BJ (cell line): ENCODE measurements at regions not wholly inside any gene's neighbourhood (a gene's known extent, or its start where the extent isn't known, plus 50 kb on each side); places are given as distances from the start of the nearest gene placed in this dataset.

Source experiments
- CTCF ChIA-PET: fragments of 350-600 bp; formaldehyde crosslinking; extraction: SDS; loops from one replicate; lab custom pipeline; 2021; ENCODE audit warnings: antibody characterized with exemption, inconsistent platforms; lab: Yijun Ruan, JAX
- POLR2A ChIA-PET: fragments of 300-600 bp; sonication (Branson Sonifier 250); formaldehyde crosslinking; extraction: SDS; loops from one replicate; lab custom pipeline; 2021; ENCODE audit warnings: antibody characterized with exemption; lab: Charles Lee
- DNase-seq: peaks from one replicate; pipeline ENCODE4 v3.0.0-alpha.2; 2011; ENCODE audit warnings: low read depth
- H3K27me3 ChIP-seq: 2 replicates; pipeline ENCODE4 v1.6.0; 2011; ENCODE audit warnings: low read length; ENCODE audit not compliant: control insufficient read depth, insufficient read depth
- H3K36me3 ChIP-seq: 2 replicates; pipeline ENCODE4 v1.5.1; 2011; ENCODE audit warnings: low read length; ENCODE audit not compliant: control insufficient read depth, insufficient read depth
- H3K4me3 ChIP-seq: 2 replicates; pipeline ENCODE4 v1.5.1; 2011; ENCODE audit warnings: low read depth, mild to moderate bottlenecking, control low read depth, low read length
- TF ChIP-seq, protein P1 (sequence below): IDR thresholded peaks from 2 replicates; pipeline ENCODE4 v1.5.1; 2011; ENCODE audit warnings: low read depth, mild to moderate bottlenecking, control low read depth, inconsistent platforms, low read length, moderate library complexity; ENCODE audit not compliant: insufficient read depth

DNA sequence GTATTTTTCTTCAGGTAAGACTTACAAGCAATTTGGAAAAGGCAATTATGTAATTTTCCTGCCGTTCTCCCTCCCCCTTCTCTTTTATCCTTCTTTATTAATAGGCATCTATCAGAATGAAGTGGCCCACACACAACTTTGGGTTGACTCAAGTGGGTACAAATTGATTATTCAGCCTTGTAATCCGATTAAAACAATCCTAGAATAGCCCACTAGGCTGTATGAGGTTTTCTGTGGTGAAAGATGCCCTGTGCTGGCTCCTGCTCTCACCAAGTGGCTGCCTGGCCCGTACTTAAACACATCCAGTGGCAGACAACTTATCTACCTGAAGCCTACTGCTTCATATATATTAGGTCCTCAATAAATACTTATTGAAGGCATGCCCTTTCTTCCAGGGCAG is 177.3 kb upstream of the C9orf72 start:
- Histone ChIP-seq H3K27me3 (no peaks in the 10 kb centered on the region), H3K36me3 (no peaks in the 10 kb centered on the region), H3K4me3 (no peak overlapping the region)
- no peak for DNase-seq
- CTCF ChIA-PET = no interaction called here
- TF ChIP-seq, protein P1, sequence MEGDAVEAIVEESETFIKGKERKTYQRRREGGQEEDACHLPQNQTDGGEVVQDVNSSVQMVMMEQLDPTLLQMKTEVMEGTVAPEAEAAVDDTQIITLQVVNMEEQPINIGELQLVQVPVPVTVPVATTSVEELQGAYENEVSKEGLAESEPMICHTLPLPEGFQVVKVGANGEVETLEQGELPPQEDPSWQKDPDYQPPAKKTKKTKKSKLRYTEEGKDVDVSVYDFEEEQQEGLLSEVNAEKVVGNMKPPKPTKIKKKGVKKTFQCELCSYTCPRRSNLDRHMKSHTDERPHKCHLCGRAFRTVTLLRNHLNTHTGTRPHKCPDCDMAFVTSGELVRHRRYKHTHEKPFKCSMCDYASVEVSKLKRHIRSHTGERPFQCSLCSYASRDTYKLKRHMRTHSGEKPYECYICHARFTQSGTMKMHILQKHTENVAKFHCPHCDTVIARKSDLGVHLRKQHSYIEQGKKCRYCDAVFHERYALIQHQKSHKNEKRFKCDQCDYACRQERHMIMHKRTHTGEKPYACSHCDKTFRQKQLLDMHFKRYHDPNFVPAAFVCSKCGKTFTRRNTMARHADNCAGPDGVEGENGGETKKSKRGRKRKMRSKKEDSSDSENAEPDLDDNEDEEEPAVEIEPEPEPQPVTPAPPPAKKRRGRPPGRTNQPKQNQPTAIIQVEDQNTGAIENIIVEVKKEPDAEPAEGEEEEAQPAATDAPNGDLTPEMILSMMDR = no peak
- POLR2A ChIA-PET = no interaction called here

DNA sequence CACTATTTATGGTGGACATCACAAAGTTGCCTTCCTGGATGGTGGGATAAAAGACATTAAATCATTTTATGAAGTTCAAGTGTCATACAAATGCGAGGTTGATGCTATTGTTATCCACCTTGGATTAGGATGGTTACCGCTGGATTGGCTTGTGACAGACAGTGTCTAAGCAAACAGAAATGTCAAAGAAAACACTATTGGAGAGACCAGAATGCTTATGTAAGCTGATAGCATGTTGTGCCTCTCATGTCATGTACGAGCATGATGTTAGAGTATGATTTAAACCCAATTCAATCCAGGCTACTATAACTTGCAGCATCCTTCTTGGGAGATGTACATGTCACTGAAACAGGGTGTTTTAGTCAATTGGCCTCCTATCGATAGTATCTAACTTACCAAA is 178.8 kb upstream of the C9orf72 start:
- ChIA-PET POLR2A (no interaction called here), CTCF (no interaction called here)
- TF ChIP-seq, protein P1 = no peak
- Histone ChIP-seq H3K27me3 (no peaks in the 10 kb centered on the region), H3K4me3 (no peak overlapping the region), H3K36me3 (no peaks in the 10 kb centered on the region)
- no peak for DNase-seq

DNA sequence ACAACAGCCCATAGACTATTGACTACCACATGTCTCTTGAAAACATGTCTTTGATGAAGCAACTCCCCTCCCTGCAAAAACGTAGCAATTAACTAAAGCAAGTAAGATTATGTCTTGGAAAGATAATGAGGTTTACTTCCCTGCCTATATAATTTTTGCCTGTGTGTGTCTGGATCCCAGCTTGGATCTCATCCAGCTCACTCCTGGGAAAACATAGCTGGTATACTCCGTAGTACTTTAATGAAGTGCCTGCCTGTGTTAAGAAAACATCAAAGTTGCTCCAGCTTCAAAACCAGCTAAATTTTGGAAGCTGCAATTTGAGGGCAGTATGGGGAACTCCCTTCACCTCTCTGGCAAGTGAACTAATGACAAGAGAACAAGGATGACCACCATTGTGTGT is 182.6 kb upstream of the C9orf72 start:
- TF ChIP-seq, protein P1 = no peak
- Histone ChIP-seq H3K4me3 (no peak overlapping the region), H3K27me3 (no peaks in the 10 kb centered on the region), H3K36me3 (no peaks in the 10 kb centered on the region)
- ChIA-PET CTCF (no interaction called here), POLR2A (no interaction called here)
- DNase-seq = no peak

DNA sequence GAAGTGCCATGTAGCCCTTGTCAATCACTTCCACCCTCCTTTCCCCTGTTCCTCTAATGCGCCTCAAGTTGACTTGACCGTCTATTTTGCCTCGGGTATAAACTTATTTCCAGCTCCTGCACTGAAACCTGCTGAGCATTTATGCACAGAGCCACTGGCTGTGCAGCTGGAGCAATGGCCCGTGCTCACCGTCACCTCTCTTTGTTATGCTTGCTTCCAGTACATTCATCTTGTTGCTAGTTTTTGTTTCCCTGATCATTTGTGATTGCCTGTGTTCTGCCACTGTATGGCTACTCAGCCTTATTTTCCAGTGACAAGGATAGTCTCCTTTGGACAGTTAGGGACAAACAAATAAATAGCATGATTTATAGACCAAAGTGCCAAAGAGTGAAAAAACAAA is 183.1 kb upstream of the C9orf72 start:
- TF ChIP-seq, protein P1 = no peak
- POLR2A ChIA-PET = no interaction called here
- CTCF ChIA-PET = no interaction called here
- no peak for DNase-seq
- H3K4me3 ChIP-seq = no peak overlapping the region
- H3K27me3 ChIP-seq = no peaks in the 10 kb centered on the region
- no peaks in the 10 kb centered on the region for H3K36me3 ChIP-seq

DNA sequence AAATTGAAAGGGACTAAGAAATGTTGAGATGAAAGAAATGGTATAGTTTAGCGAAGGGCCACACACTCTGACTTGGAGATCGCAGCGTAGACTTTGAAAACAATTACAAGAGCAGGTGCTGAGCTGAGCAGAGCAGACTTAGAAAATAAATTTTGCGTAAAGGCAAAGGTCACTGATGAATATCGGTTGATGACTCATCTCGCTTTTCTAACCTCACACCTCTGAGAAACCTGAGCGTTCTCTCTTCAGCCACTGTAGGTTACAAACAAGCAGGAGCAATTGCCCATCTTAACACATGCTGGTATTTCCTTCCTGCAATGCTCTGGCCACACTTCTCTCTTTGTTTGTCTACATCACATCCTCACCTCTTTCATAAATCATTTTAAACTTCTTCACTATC is 190.6 kb upstream of the C9orf72 start:
- ChIA-PET CTCF (no interaction called here), POLR2A (no interaction called here)
- Histone ChIP-seq H3K4me3 (no peak overlapping the region), H3K36me3 (no peaks in the 10 kb centered on the region), H3K27me3 (no peaks in the 10 kb centered on the region)
- DNase-seq = no peak
- TF ChIP-seq, protein P1 = no peak
